HEK293T (cell line): ENCODE measurements at regions not wholly inside any gene's neighbourhood (a gene's known extent, or its start where the extent isn't known, plus 50 kb on each side); places are given as distances from the start of the nearest gene placed in this dataset.

ENCODE experiments used
- ARNT ChIP-seq: fragments of 450-650 bp; IDR thresholded peaks from 2 replicates; pipeline ENCODE4 v1.6.1; 2017; ENCODE audit warnings: mild to moderate bottlenecking
- BHLHE40 ChIP-seq: fragments of 450-650 bp; IDR thresholded peaks from 2 replicates; pipeline ENCODE4 v1.6.1; 2016; ENCODE audit warnings: mild to moderate bottlenecking, moderate library complexity, borderline replicate concordance
- FOXK2 ChIP-seq: fragments of 450-650 bp; IDR thresholded peaks from 2 replicates; pipeline ENCODE4 v1.6.1; 2016; ENCODE audit warnings: mild to moderate bottlenecking
- FOXM1 ChIP-seq: fragments of 450-650 bp; IDR thresholded peaks from 2 replicates; pipeline ENCODE4 v1.6.1; 2017; ENCODE audit warnings: mild to moderate bottlenecking, borderline replicate concordance
- HDGF ChIP-seq: fragments of 450-650 bp; IDR thresholded peaks from 2 replicates; pipeline ENCODE4 v1.6.1; 2017; ENCODE audit warnings: antibody characterized with exemption, borderline replicate concordance
- L3MBTL2 ChIP-seq: fragments of 450-650 bp; conservative IDR thresholded peaks from 2 replicates; pipeline ENCODE4 v1.6.1; 2016; ENCODE audit warnings: mild to moderate bottlenecking
- SUZ12 ChIP-seq: fragments of 450-650 bp; IDR thresholded peaks from 2 replicates; pipeline ENCODE4 v1.6.1; 2016; ENCODE audit warnings: mild to moderate bottlenecking
- TF ChIP-seq, protein P1 (sequence below): fragments of 450-650 bp; IDR thresholded peaks from 2 replicates; pipeline ENCODE4 v1.6.1; 2016

DNA sequence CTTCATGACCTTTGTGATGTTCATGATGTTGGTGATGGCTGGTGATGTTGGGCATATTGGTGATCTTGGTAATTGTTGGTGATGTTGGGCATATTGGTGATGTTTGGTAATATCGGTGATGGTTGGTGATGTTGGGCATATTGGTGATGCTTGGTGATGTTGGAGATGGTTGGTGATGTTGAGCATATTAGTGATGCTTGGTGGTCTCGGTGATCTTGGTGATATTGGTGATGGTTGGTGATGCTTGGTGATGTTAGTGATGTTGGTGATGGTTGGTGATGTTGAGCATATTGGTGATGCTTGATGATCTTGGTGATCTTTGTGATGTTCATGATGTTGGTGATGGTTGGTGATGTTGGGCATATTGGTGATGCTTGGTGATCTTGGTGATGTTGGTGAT is 73.8 kb downstream of the IRX2 start:
- no peak for TF ChIP-seq BHLHE40
- no peak for TF ChIP-seq L3MBTL2
- no peak for TF ChIP-seq FOXK2
- TF ChIP-seq SUZ12 = no peak
- TF ChIP-seq, protein P1, sequence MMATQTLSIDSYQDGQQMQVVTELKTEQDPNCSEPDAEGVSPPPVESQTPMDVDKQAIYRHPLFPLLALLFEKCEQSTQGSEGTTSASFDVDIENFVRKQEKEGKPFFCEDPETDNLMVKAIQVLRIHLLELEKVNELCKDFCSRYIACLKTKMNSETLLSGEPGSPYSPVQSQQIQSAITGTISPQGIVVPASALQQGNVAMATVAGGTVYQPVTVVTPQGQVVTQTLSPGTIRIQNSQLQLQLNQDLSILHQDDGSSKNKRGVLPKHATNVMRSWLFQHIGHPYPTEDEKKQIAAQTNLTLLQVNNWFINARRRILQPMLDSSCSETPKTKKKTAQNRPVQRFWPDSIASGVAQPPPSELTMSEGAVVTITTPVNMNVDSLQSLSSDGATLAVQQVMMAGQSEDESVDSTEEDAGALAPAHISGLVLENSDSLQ = no peak
- TF ChIP-seq FOXM1 = no peak
- no peak for TF ChIP-seq HDGF
- TF ChIP-seq ARNT = no peak
